Stimulated activated CD4-positive, alpha-beta T cell treated with anti-CD3 and anti-CD28 coated beads, Interleukin-2, amount 100 ng/mL, for 4 hours (primary cell): ENCODE measurements at regions not wholly inside any gene's neighbourhood (a gene's known extent, or its start where the extent isn't known, plus 50 kb on each side); places are given as distances from the start of the nearest gene placed in this dataset.

Experiments
- DNase-seq: peaks from one replicate; pipeline ENCODE4 v3.0.0-alpha.2; 2020; ENCODE audit warnings: low read depth

DNA sequence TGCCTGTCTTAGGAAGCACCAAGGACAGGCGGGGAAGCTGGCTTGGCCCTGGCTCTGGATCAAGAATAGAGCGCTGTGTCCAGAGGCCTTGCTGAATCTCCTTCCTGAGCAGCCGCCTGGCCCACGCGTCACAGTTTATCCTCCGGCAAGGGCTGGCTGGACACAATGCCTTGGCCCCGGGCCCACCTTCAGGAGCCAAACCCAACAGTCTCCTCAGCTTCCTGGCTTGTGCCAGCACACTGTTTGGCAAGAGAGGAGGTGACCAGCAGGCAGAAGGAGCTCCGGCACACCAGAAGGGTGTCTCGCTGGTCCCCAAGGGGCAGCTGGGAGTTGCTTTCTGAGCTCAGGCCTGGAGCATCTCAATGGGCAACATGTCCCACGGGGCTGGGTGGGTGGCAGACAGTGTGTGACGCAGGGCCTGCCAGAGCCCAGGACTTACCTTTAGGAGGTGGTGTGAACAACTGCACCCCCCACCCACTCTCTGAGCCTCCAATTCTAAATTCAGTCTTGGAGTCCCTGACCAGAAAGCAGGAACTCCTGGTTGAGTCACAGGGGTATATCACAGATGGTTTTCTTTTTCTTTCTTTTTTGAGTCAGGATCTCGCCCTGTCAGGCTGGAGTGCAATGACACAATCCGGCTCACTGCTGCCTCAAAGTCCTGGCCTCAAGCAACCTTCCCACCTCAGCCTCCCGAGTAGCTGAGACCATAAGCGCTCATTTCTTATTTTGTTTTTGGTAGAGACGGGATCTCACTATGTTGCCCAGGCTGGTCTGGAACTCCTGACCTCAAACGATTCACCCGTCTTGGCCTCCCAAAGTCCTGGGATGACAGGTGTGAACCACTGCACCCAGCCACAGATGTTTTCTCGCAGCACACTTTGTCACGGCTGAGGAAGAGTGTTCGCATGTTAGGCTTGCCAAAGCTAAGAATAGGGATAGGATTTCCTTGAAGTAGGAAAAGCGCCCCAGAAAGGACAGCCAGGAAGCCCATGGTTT, 361.2 kb downstream of the BCOR start:
- DNase-seq: no peak

DNA sequence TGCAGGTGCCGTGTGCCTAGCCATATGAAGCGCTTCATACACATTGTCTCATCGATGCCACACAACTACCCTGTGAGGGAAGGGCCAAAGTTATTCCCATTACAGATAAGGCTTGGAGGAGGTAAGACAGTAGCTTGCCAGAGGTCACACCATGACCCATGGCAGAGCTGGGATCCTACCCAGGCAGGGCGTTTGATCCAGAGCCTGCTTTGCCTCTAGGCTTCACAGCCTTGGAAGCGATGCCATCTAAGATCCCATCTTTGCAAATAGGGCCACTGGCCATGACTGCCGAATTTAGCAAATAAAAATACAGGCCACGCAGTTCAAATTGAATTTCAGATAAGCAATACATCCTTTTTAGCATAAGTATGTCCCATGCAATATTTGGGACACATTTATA, 358.2 kb downstream of the BCOR start:
- no peak for DNase-seq

DNA sequence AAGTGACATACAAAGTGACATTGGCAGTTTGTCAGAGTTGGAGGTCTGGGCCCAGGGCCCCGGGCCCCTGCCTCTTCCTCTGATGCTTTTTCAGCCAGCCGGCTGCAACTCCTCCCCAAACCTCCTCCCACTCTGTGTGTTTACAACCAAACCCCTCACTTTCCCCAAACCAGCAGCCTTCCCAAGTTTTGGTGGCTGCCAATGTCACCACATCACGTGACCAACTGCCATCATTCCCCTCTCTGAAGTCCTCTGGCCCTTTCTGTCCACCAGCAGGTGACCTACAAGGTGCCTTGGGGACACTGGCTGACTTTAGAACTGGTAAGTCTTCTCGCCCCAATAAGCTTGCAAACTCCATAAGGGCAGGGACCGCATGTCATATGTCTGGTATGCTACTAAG, 357.7 kb downstream of the BCOR start:
- no peak for DNase-seq

DNA sequence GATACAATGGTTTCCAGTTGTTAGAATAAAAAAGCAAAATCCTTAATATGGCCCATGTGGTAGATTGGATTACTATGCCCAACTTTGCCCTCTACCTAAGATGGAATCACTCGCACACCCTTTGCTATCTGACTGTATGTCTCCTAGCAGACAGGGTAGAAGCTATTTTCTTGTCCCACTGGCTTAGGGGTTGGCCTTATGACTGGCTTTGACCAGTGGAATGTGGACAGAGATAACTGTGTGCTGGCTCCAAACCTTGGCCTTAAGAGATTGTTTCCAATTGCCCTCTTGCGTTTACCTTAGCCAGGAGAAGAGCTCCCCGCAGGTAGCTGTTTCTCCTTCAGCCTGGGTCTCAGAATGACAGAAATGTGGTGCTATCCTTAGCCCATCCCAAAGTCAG, 355.9 kb downstream of the BCOR start:
- no peak for DNase-seq

DNA sequence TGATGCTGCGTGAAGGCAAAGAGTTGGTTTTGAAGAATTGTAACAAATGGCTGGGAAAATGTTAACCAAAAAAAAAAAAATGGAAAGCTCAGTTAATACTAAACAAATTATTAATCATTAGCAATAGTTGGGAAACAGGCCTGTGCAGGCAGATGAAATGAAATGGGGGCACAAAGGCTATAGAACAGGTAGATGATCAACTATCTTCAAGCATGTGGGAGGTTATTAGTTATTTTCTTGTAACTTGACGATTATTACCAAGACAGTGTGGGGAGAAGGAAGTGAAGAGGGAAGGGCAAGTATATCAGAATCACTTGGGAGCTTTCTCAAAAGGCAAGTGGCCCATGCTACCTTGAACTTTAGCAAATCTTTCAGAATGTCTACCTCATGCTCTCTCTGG, 351.9 kb downstream of the BCOR start:
- no peak for DNase-seq

DNA sequence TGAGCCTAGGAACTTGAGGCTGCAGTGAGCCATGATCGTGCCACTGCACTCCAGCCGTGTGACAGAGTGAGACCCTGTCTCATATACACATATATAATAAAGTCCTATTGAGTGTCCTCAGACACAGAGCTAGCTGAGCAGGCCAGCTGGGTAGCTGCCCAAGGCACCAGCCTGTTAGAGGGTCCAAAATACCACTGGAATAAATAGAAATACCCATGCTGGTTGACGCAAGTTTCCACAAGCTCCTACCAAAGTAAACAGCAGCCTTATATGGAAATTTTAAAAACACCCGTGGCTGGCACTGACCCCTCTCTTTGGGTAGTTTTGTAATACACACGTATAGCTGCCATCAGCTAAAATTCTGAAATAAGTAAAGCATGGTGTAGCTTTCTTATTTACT, 348.6 kb downstream of the BCOR start:
- no peak for DNase-seq

DNA sequence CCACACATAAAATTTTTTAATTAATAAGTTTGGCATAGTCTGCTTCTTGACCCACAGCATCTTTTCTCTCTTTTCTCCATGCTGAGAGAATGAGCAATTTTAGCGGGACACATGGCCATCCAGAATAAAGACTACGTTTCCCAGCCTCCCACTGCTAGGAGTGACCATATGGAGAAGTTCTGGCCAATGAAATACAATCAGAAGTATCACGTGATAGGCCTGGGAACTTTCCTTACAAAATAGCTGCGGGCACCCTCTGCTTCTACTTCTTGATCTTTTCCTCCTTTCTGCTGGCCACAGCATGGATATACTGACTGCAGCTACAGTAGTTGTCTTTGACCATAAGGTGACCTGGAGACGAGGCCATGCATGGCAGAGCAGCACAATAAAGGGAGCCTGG, 348.0 kb downstream of the BCOR start:
- no peak for DNase-seq

DNA sequence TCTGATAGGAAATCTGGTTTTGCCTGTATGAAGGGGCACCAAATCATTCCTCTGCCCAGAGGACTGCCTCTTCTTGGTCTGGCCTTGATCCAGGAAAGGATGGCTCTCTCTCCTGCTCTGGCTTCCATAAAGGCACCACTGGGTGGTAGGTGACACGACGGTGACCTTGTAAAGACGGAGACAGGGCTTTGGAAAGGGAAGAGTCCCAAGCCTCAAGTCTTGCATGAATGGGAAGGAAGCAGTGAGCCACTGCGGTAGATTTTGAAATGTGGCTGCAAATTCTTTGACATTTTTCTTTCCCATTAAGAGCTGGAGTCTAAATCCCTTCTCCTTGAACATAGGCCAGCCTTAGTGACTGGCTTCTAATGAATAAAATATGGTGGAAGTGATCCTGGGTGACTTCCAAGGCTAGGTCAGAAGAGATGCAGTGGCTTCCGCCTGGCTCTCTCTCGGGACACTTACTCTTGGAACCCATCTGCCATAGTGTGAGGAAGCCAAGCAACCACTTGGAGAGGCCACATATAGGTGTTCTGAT, 347.4 kb downstream of the BCOR start:
- DNase-seq: no peak

DNA sequence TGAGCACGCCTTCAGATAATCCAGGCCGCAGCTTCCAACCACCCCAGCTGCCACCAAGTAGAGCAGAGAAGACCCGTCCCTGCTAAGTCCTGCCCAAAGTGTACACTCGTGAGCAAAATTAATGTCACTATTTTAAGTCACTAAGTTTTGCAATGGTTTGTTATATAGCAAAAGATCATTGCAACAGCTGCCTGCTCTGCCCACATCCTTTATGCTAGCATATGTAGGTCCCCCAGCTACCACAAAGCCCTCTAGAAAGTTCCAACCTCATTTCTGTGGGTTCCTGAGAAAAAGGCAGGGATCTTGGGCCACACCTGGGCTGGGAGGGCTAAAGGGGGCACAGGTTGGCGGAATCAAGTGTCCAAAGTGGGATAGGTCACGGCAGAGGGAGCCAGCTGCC, 346.9 kb downstream of the BCOR start:
- no peak for DNase-seq

DNA sequence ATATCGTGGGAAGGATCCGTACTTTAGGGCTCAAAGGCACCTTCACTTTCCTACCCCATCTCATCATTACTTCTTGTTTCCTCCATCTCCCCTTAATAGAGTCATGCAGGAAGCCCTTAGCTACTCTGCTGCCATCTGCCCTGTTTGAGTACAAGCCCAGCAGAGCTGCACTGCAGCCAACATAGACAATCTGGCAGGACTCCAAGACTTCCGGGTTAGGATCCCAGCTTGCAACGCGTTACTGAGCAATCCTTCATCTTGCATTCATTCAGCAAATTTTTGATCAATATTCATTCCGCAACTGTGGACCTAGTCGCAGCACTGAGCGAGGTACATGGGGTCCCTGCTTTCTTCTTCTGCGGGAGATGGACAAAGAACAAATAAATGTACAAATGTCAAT, 344.9 kb downstream of the BCOR start:
- no peak for DNase-seq

DNA sequence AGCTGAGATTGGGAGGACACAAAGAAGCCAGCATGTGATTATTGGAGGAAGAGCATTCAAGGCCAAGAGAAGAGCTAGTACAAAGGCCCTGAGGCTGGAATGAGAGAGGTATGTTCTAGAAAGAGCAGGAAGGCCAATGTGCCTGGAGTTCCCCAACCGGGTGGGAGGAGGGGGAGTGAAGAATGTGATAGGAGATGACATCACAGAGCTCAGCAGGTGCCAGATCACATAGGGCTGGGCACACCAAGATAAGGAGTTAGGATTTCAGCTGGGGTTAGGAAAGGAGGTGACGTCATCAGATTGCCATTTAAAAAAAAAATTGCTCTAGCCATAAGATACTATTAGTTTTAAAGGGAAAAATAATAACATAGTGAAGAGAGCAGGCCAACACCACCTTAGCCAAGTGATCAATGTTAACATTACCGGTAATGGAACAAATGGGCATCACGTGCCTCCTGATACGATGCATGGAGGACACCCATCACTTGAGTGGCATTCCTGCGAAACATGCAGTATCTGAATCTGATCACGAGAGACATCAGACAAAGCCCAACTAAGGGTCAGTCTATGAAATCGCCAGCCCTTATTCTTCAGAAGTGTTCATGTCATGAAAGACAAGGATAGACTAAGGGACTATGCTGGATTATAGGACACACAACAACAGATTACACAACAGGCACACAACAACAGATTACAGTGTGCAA, 344.3 kb downstream of the BCOR start:
- no peak for DNase-seq

DNA sequence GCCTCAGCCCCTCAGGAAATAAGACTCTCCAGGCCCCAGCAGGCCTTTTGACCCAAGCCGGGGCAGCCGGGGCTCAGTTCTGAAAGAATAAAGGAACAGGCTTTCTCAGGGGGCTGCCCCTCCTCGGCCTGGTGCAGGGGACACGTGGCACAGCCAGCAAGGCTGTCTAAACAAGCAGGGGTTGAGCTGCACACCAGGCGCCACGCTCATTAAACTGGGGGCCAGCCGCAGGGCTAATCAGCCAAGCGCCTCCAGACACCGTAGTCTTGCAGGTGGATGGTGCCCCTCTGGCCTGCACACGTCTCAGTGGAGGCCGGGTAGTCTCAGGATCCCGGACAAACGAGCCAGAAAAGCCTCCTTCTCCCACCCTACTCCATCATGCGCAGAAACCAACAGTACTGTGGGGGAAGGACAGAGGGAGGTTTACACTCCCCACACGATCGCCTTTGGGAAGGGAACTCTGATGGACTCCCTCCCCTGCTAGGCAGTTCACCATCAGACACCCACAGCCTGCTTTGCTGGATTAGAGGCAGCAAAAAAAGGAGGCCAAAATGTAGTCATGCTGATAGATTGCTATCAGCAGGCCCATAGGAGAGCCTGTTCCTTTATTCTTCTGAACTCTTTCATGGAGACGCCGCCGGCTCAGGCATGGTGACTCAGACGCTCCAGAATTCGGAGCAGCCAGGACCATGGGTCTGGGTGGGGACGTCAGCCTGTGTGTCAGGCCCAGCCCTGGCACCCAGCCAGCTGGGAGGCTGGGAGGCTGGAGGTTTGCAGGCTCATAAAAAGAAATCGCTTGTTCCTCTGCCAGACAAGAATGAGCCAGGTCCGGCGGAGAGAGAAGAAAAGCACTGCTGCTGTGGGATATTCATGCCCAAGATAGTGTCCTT, 342.4 kb downstream of the BCOR start:
- DNase-seq: no peak

DNA sequence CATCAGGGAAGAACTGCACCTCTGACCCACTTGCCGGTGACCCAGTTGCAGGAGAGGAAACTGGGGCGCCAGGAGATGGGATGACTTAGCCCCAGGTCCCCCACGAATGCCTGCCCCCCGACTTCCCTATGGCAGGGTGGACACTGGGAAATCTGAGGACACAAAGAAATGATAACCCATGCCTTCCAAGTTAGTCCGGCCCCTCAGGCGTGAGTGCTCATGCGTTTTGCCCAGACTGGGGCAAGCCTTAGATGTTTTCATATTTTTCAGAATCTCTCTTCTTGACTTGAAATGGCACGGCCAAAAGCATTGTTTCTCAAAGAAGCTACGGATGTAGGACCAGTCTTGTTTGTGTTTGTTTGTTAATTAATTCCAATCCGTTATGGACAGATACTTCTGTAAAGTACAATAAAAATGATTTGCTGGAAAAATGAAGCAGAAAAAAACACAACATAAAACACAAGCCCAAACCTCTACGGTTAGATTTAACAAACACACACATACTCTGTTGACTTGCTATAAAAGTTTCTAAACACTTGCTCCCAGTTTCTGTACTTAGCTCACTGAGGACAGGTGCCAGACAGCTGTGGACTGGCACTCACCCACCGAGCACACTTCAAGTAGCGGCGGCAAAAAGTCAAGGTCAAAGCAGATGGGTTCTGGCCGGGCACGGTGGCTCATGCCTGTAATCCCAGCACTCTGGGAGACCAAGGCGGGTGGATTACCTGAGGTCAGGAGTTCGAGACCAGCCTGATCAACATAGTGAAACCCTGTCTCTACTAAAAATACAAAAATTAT, 341.5 kb downstream of the BCOR start:
- DNase-seq: no peak

DNA sequence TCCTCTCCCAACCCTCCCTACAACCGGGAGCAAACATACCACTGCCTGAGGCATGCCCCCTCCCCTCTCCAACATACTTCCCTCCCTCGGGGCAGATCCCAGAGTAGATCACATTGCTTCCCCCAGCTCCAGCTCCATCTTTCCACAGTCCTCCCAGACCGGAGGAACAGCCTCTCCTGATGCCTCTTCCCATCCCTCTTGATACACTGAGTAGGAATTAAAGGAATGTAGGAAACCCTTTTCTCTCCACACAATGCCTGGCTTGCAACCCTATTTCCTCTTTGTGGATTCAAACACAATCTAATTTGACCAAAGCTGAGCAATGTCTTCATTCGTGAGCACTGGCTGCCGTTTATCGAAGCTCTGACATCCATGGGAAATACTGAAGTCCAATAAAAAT, 339.8 kb downstream of the BCOR start:
- DNase-seq: no peak

DNA sequence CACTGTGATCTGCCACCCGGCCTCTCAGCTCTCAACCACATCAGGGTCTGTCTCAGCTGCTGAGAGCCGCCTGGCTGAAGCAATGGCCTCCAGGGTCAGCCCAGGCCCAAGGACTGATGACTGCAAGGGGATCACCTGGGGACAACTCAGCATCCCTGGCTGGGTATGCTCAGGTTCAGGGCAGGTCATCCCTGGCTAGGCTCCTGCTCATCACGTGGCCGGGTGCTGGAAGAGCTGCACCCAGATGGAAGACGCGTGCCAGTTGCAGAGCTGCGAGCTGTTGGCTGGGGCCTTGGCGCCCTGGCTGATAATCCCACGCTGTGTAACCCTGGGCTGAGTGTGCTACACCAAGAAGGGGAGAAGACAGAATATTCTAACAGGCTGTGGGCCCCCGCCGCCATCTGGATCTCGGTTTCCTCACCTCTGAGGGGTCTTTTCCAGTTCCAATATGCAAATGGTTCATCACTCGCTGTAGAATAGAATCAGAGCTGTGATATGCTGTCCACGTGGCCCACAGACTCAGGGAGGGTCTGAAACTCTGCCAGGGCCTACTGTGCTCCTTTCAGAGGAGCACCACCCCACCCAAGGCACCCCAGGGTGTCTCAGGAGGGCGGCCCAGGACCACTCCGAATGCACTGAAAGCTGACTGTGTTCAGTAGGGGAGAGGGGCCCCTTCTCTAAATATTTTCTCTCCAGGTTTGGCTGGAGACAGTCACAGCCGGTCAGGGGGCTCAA, 338.8 kb downstream of the BCOR start:
- no peak for DNase-seq

DNA sequence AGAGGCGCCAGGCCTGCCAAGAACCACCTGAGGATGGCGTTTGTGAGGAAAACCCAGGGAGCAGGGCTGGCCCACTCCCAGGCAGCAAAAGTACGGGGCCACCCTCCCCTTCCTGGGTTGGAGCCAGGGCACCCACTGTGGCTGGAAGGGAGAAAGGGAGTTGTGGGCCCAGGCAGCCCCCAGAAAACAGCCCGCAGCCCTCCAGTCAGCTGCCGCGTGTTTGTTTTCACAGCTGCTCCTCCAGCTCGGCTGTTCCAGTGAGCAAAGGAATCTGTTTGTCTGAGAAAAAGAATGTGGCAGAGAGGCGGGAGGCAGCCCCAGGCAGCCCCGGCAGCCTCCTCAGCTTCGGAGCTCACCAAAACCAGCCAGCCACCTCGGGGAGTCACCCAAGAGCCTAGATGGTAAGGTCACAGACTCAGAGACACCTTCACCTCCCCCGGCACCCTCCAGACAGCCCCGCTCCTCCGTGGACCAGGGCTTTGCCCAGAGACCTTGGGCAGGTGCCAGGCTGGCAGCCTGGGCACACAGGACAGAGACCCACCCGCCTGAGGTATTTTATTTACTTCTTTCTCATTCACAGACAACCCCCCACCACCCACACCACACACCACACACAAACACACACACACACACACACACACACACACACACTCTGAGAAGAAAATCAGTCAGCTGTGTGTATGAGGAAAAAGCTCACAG, 338.1 kb downstream of the BCOR start:
- no peak for DNase-seq

DNA sequence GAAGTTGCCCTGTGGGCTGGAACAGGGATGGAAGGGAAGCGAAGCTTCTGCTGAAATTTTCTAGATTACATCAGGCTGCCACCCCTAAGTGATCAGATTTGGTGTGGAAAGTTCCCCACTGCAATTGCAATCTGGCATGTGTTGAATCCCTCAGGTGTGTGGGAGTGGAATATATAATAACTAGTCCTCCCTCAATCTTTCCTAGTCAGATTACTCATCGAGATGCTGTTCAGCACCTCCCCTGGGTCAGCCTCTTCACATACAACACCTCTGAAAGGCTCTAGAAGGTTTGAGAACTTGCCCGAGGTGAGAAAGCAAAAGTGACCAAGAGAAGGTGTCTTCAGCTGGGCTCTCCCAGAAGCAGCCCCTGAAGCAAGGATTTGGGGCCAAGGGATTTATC, 336.8 kb downstream of the BCOR start:
- no peak for DNase-seq

DNA sequence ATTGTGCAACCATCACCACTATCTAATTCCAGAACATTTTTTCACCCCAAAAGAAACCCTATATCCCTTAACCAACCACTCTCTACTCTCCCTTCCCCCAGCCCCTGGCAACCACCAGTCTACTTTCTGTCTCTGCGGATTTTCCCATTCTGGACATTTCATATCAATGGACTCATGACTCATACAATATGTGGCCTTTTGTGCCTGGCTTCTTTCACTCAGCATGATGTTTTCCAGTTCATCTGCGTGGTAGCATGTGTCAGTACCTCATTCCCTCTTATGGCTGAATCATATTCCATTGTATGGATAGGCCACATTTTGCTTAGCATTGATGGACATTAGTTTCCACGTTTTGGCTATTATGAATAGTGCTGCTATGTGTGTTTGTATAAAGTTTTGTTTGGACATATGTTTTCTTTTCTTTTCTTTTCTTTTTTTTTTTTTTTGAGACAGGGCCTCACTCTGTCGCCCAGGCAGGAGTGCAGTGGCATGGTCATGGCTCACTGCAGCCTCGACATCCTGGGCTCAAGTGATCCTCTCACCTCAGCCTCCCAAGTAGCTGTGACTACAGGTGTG, 335.4 kb downstream of the BCOR start:
- DNase-seq: no peak

DNA sequence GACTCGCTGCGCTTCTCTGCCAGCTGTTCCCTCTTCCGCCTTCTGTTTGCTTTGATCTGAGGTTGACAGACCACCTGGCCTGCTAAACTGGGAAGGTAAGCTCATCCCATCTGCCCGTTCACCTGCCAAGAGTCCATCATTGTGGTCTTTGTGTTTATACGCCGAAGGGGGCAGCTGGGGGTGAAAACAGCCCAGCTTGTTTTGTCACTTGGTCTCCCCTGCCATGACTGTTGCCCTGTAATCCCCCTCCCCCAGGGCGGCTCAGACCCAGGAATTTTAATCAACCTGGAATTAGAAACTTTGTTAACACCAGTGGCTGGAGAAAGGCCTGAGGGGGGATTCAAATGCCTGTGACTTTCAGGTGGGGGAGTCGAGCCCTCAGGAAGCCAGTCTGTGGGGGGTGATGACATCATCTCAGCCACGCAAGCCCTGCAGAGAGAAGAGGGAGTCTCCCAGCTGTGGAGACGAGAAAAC, 333.3 kb downstream of the BCOR start:
- no peak for DNase-seq
